HEK293 (cell line): ENCODE measurements at regions not wholly inside any gene's neighbourhood (a gene's known extent, or its start where the extent isn't known, plus 50 kb on each side); places are given as distances from the start of the nearest gene placed in this dataset.

Source experiments
- CTCF ChIA-PET: fragments of 350-600 bp; formaldehyde crosslinking; extraction: SDS; loops from one replicate; lab custom pipeline; 2021; ENCODE audit warnings: antibody characterized with exemption; lab: Yijun Ruan, JAX
- POLR2A ChIA-PET: fragments of 300-600 bp; formaldehyde crosslinking; extraction: SDS; loops from one replicate; lab custom pipeline; 2020; ENCODE audit warnings: antibody characterized with exemption, inconsistent platforms; lab: Yijun Ruan, JAX
- H3K27ac ChIP-seq: fragments of 200-500 bp; sonication (Bioruptor generic); 2 replicates; pipeline ENCODE4 v1.5.1; 2014; ENCODE audit warnings: low read depth, low read length, control low read depth, inconsistent platforms; ENCODE audit errors: extremely low read depth
- H3K36me3 ChIP-seq, 2 experiments: fragments of 200-500 bp in 1 of 2; sonication (Bioruptor generic) in 1 of 2; 1 replicate in 1 of 2; 2 replicates in 1 of 2; pipeline ENCODE4 v1.5.1; 2014 to 2017; ENCODE audit warnings: inconsistent platforms in 2 of 2, low read length in 2 of 2; ENCODE audit not compliant: control insufficient read depth in 2 of 2, insufficient read depth in 1 of 2
- H3K4me1 ChIP-seq: fragments of 200-500 bp; sonication (Bioruptor generic); 2 replicates; pipeline ENCODE4 v1.5.1; 2014; ENCODE audit warnings: mild to moderate bottlenecking, low read length, inconsistent platforms; ENCODE audit not compliant: control insufficient read depth, insufficient read depth
- H3K4me3 ChIP-seq: 2 replicates; pipeline ENCODE4 v1.5.1; 2011; ENCODE audit warnings: low read depth, mild to moderate bottlenecking, control low read depth, low read length, moderate library complexity
- H3K9me3 ChIP-seq: fragments of 200-500 bp; sonication (Bioruptor generic); 2 replicates; pipeline ENCODE4 v1.5.1; 2014; ENCODE audit warnings: low read depth, low read length, inconsistent platforms; ENCODE audit not compliant: control insufficient read depth, insufficient read depth
- HIC1 ChIP-seq: fragments of 450-650 bp; formaldehyde crosslinking; IDR thresholded peaks from 2 replicates; pipeline ENCODE4 v1.5.1; 2016; ENCODE audit warnings: missing biosample characterization, missing genetic modification characterization
- KLF7 ChIP-seq: fragments of 450-650 bp; formaldehyde crosslinking; IDR thresholded peaks from 2 replicates; pipeline ENCODE4 v1.5.1; 2016; ENCODE audit warnings: missing biosample characterization, missing genetic modification characterization, borderline replicate concordance
- PRDM2 ChIP-seq: fragments of 450-650 bp; formaldehyde crosslinking; IDR thresholded peaks from 2 replicates; pipeline ENCODE4 v1.5.1; 2016; ENCODE audit warnings: missing biosample characterization, missing genetic modification characterization, borderline replicate concordance
- SP2 ChIP-seq: fragments of 450-650 bp; formaldehyde crosslinking; IDR thresholded peaks from 2 replicates; pipeline ENCODE4 v1.5.1; 2016; ENCODE audit warnings: missing biosample characterization, missing genetic modification characterization
- ZNF140 ChIP-seq: fragments of 450-650 bp; formaldehyde crosslinking; IDR thresholded peaks from 2 replicates; pipeline ENCODE4 v1.5.1; 2016; ENCODE audit warnings: missing biosample characterization, missing genetic modification characterization
- ZNF350 ChIP-seq: fragments of 450-650 bp; formaldehyde crosslinking; IDR thresholded peaks from 2 replicates; pipeline ENCODE4 v1.5.0; 2017; ENCODE audit warnings: missing biosample characterization, mild to moderate bottlenecking, missing genetic modification characterization
- ZNF473 ChIP-seq: fragments of 450-650 bp; formaldehyde crosslinking; IDR thresholded peaks from 2 replicates; pipeline ENCODE4 v1.5.1; 2017; ENCODE audit warnings: missing biosample characterization, missing genetic modification characterization
- ZNF510 ChIP-seq: fragments of 450-650 bp; formaldehyde crosslinking; IDR thresholded peaks from 2 replicates; pipeline ENCODE4 v1.5.1; 2018; ENCODE audit warnings: mild to moderate bottlenecking, missing genetic modification characterization, missing biosample characterization; ENCODE audit not compliant: insufficient replicate concordance
- ZNF518A ChIP-seq: fragments of 450-650 bp; formaldehyde crosslinking; conservative IDR thresholded peaks from 2 replicates; pipeline ENCODE4 v1.5.1; 2016; ENCODE audit warnings: low read depth, missing biosample characterization, missing genetic modification characterization
- ZNF610 ChIP-seq: fragments of 450-650 bp; formaldehyde crosslinking; IDR thresholded peaks from 2 replicates; pipeline ENCODE4 v1.5.1; 2016; ENCODE audit warnings: missing biosample characterization, missing genetic modification characterization, borderline replicate concordance

GRCh38 chr7:137078781-137079180, 210.3 kb downstream of the CHRM2 start (continued):
- TF ChIP-seq HIC1 (tag by site-specific recombination) = no peak

- POLR2A ChIA-PET = no interaction called here
Measured at GRCh38 chr7:137074391-137075030, 206.1 kb downstream of the CHRM2 start.

More at GRCh38 chr7:137074391-137075030, 206.1 kb downstream of the CHRM2 start:
- no peak for TF ChIP-seq KLF7 (tag by site-specific recombination)
- TF ChIP-seq PRDM2 = no peak
- TF ChIP-seq ZNF510 = no peak
- TF ChIP-seq ZNF350 (tag by site-specific recombination) = no peak
- TF ChIP-seq ZNF473 (tag by site-specific recombination) = no peak
- TF ChIP-seq ZNF610 (tag by site-specific recombination) = no peak
- no peak for TF ChIP-seq SP2
- TF ChIP-seq ZNF140 (tag by site-specific recombination) = no peak
- TF ChIP-seq ZNF518A (tag by site-specific recombination) = no peak
- no peak overlapping the region for H3K4me3 ChIP-seq
- H3K27ac ChIP-seq = no peak overlapping the region
- H3K36me3 ChIP-seq = no peaks in the 10 kb centered on the region
- H3K4me1 ChIP-seq = no peaks in the 10 kb centered on the region
- CTCF ChIA-PET = no interaction called here
- H3K9me3 ChIP-seq = no peaks in the 10 kb centered on the region
